GM23248 (cell line): ENCODE measurements at regions not wholly inside any gene's neighbourhood (a gene's known extent, or its start where the extent isn't known, plus 50 kb on each side); places are given as distances from the start of the nearest gene placed in this dataset.

ENCODE experiments used
- DNase-seq: peaks from one replicate; pipeline ENCODE4 v3.0.0-alpha.2; 2015
- H2AFZ ChIP-seq: fragments of 200-600 bp; sonication (generic); 2 replicates; pipeline ENCODE4 v1.6.1; 2016; ENCODE audit warnings: antibody characterized with exemption
- H3F3A ChIP-seq: fragments of 200-600 bp; sonication (generic); 2 replicates; pipeline ENCODE4 v1.6.1; 2016; ENCODE audit warnings: mild to moderate bottlenecking, antibody characterized with exemption, mixed run types; ENCODE audit not compliant: insufficient read depth
- H3K27ac ChIP-seq: fragments of 200-600 bp; sonication (generic); 2 replicates; pipeline ENCODE4 v1.5.1; 2016; ENCODE audit warnings: mild to moderate bottlenecking
- H3K27me3 ChIP-seq: fragments of 200-600 bp; sonication (generic); replicated peaks from 2 replicates; pipeline ENCODE4 v1.6.1; 2016; ENCODE audit warnings: mild to moderate bottlenecking; ENCODE audit not compliant: insufficient read depth
- H3K36me3 ChIP-seq: fragments of 200-600 bp; sonication (generic); 2 replicates; pipeline ENCODE4 v1.6.1; 2016; ENCODE audit warnings: low read depth, mild to moderate bottlenecking
- H3K4me1 ChIP-seq: fragments of 200-600 bp; sonication (generic); 2 replicates; pipeline ENCODE4 v1.6.1; 2016; ENCODE audit warnings: mild to moderate bottlenecking; ENCODE audit not compliant: insufficient read depth
- H3K4me2 ChIP-seq: fragments of 200-600 bp; sonication (generic); one replicate; pipeline ENCODE4 v1.6.1; 2016; ENCODE audit warnings: mild to moderate bottlenecking; ENCODE audit not compliant: unreplicated experiment
- H3K4me3 ChIP-seq: fragments of 200-600 bp; sonication (generic); 2 replicates; pipeline ENCODE4 v1.5.1; 2016; ENCODE audit warnings: mild to moderate bottlenecking
- H3K79me2 ChIP-seq: fragments of 200-600 bp; sonication (generic); 2 replicates; pipeline ENCODE4 v1.6.1; 2016; ENCODE audit warnings: mild to moderate bottlenecking; ENCODE audit not compliant: insufficient read depth
- H3K9ac ChIP-seq: fragments of 200-600 bp; sonication (generic); 2 replicates; pipeline ENCODE4 v1.6.1; 2016; ENCODE audit warnings: mild to moderate bottlenecking
- H3K9me2 ChIP-seq: fragments of 200-600 bp; sonication (generic); 2 replicates; pipeline ENCODE4 v1.6.1; 2016; ENCODE audit warnings: mixed run types, mild to moderate bottlenecking, moderate library complexity; ENCODE audit not compliant: insufficient read depth
- H3K9me3 ChIP-seq: fragments of 200-600 bp; sonication (generic); one replicate; pipeline ENCODE4 v1.6.1; 2017; ENCODE audit warnings: low read depth
- H4K20me1 ChIP-seq: fragments of 200-600 bp; sonication (generic); 2 replicates; pipeline ENCODE4 v1.6.0; 2016; ENCODE audit not compliant: insufficient read depth
- EZH2 ChIP-seq: fragments of 200-600 bp; sonication (generic); IDR thresholded peaks from 2 replicates; pipeline ENCODE4 v1.6.1; 2018; ENCODE audit warnings: antibody characterized with exemption, mild to moderate bottlenecking; ENCODE audit not compliant: insufficient read depth, poor library complexity, severe bottlenecking
- EZH2phosphoT487 ChIP-seq: fragments of 200-600 bp; sonication (generic); IDR thresholded peaks from 2 replicates; pipeline ENCODE4 v1.6.1; 2018; ENCODE audit warnings: antibody characterized with exemption, moderate library complexity, mild to moderate bottlenecking, low read depth; ENCODE audit not compliant: insufficient read depth
- whole genome bisulfite sequencing, 2 experiments: methylation state at CpG; one replicate each; pipeline ENCODE4 v1.1.6; 2015 to 2017; ENCODE audit warnings: low lambda C conversion rate in 2 of 2, low coverage in 1 of 2; ENCODE audit errors: missing lambda C conversion rate in 2 of 2; 5-methylcytosine and 5-hydroxymethylcytosine counted together
- in situ Hi-C: fragments of 300-500 bp; cut with MboI; formaldehyde crosslinking; loops from 2 replicates; pipeline ENCODE4 v1.15.0; 2020

DNA sequence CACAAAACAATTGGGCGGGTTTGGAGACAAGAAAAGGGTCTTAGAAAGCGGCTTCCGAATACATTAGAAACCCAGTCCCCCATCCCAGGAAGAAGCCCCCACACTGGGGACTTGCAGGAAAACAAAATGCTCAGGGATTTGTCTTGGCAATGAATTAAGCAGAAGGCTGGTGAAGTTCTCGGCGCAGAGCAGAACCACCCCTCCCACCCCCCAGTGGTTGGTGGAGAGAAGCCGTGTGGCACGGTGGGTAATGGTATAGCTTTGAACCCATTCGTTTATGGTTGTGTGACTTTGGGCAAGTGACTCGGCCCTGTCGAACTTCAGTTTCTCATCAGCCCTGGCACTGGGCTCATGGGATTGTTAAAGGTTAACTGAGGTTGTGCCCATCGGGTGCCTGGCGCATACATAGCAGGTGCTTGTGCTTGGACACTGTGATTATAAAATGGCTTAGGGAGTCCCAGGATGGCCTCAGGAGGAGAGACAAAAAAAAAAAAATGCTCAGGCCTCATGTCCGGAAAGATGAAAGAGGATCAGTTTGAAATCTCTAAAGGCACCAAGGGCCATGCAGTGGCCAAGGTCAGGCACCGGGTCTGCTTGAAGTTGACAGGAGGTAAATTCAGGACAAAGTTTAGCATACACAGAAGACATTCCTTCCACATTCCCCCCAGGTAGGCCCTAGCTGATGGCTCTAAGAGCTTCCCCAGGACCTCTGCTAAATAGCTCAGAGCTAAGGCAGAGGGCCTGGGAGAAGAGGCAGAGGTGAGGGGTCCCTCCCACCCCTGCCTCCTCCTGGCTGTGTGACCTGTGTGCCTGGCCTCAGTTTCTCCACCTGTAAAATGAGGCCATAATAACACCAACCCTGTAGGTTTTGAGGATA lies 120.1 kb upstream of the PTPN1 start:
- Histone ChIP-seq H2AFZ (no peak overlapping the region), H3K79me2 (no peaks in the 10 kb centered on the region), H4K20me1 (no peaks in the 10 kb centered on the region), H3K27me3 (no peaks in the 10 kb centered on the region), H3K27ac (no peak overlapping the region), H3K4me1 (no peaks in the 10 kb centered on the region), H3K9me2 (no peaks in the 10 kb centered on the region), H3F3A (no peaks in the 10 kb centered on the region), H3K4me3 (no peak overlapping the region), H3K36me3 (no peaks in the 10 kb centered on the region), H3K9me3 (no peaks in the 10 kb centered on the region), H3K4me2 (no peak overlapping the region), H3K9ac (no peak overlapping the region)
- no peak for TF ChIP-seq EZH2phosphoT487
- TF ChIP-seq EZH2: no peak
- 80 to 86% methylated on average over 14 of the region's 14 CpGs for WGBS, 2 experiments
- no peak for DNase-seq
- in situ Hi-C loops: no loop called here

DNA sequence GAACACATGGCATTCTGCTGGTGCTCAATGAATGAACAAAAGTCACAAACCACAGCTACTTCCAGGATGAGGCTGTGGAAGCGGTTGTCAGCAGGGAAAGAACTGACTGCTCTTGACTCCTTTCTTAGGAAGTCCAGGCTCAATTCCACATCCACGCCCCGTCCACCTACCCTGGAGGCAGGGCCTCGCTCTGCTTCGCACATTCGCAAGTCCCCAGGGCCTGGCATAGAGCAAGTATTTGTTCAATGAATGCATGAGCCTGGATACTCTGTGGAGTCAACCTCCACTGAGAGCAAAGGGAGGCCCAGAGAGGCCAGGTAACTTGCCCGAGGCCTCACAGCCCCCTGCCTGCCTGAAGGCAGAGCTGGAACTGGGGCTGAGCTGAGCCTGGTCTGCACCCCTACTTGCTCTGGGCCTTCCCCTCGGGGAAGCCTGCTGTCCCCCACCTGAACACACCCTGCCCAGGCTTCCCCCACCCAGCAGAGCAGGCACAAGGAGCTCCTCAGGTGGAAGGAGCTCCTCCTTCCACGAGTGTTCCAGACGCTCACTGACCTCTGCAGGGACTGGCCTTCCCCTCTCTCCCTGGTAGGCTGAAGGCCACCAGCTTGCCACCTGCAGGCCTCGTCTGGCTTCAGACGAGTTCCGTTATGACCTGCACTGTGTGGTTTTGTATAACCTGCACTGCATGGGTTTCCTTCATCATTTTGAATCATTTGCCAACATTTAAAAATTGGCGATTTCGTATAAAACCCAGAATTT lies 119.3 kb upstream of the PTPN1 start:
- in situ Hi-C loops: no loop called here

DNA sequence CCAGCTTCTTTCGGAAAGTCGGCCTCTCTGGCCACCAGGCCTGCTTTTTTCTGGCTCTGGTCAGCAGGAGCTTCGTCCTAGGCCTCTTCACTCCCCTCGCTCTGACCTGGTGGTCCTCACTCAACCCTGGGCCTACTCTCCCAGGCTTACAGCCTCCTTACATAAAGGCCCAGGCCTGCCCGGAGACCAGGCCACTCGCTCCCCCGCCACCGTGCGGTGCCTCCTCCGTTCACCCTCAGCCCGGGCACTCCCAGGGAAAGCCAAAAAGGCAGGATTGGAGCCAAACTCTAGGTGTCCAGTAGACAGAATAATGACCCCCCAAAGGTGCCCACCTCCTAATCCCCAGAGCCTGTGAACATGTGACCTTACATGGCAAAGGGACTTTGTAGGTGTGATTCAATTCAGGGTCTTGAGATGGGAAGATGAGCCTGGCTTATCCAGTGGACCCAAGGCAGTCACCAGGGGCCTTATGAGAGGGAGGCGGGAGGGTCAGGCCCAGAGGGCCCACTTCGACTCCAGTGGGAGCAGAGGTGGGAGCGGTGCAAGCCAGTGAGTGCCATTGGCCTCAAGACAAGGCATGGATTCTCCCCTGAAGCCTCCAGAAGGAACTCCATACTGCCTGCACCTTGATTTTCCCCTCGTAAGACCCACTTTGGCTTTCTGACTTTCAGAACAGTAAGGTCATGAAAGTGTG lies 118.6 kb upstream of the PTPN1 start:
- Histone ChIP-seq H3K9ac (no peak overlapping the region), H3F3A (no peaks in the 10 kb centered on the region), H3K4me1 (no peaks in the 10 kb centered on the region), H3K9me3 (no peaks in the 10 kb centered on the region), H3K27me3 (no peaks in the 10 kb centered on the region), H2AFZ (no peak overlapping the region), H3K27ac (no peak overlapping the region), H3K9me2 (no peaks in the 10 kb centered on the region), H3K36me3 (no peaks in the 10 kb centered on the region), H3K4me3 (no peak overlapping the region), H3K4me2 (no peak overlapping the region), H3K79me2 (no peaks in the 10 kb centered on the region), H4K20me1 (no peaks in the 10 kb centered on the region)
- no peak for TF ChIP-seq EZH2
- WGBS, 2 experiments: 96 to 97% methylated on average over 15 of the region's 15 CpGs
- no peak for DNase-seq
- in situ Hi-C loops: no loop called here

More for the DNA sequence above, 119.3 kb upstream of the PTPN1 start:
- Histone ChIP-seq H4K20me1 (no peaks in the 10 kb centered on the region), H3K27me3 (no peaks in the 10 kb centered on the region), H3K9ac (no peak overlapping the region), H3K4me3 (no peak overlapping the region), H3K79me2 (no peaks in the 10 kb centered on the region), H3K9me2 (no peaks in the 10 kb centered on the region), H3K9me3 (no peaks in the 10 kb centered on the region), H3K27ac (no peak overlapping the region), H3K4me1 (no peaks in the 10 kb centered on the region), H3K4me2 (no peak overlapping the region), H3F3A (no peaks in the 10 kb centered on the region), H3K36me3 (no peaks in the 10 kb centered on the region), H2AFZ (no peak overlapping the region)
- no peak for DNase-seq
- TF ChIP-seq EZH2: no peak
- no peak for TF ChIP-seq EZH2phosphoT487
- 94 to 99% methylated on average over 15 of the region's 15 CpGs for WGBS, 2 experiments

DNA sequence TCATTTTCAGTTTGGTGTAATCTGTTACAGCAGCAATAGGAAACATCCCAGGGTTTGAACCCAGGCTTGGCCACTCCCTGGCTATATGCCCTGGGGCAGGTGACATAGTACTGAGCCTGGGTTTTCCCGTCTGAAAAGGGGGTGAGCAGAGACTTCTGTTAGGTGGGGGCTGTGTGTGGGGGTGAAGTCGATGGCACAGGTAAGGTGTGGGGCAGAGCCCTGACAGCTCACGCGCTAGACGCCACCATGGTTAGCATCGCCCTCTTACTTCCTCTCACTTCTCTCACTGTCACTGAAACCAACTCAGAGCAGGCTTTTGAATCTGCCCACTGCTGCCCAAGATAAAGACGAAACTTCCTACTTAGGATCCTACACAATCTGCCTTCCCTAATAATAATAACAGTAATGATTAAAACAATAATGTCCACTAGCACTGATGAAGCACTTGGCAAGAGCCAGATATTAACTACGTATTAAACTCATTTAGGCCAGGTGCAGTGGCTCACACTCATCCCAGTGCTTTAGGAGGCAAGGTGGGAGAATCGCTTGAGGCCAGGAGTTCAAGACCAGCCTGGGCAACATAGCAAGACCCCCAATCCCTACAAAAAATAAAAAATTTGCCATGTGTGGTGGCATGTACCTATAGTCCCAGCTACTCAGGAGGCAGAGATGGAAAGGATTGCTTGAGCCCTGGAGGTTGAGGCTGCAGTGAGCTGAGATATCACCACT lies 117.9 kb upstream of the PTPN1 start:
- Histone ChIP-seq H3F3A (no peaks in the 10 kb centered on the region), H3K9ac (no peak overlapping the region), H3K9me3 (no peaks in the 10 kb centered on the region), H3K9me2 (no peaks in the 10 kb centered on the region), H3K27me3 (no peaks in the 10 kb centered on the region), H3K4me2 (no peak overlapping the region), H4K20me1 (no peaks in the 10 kb centered on the region), H3K4me3 (no peak overlapping the region), H3K27ac (no peak overlapping the region), H3K4me1 (no peaks in the 10 kb centered on the region), H3K79me2 (no peaks in the 10 kb centered on the region), H2AFZ (no peak overlapping the region), H3K36me3 (no peaks in the 10 kb centered on the region)
- TF ChIP-seq EZH2phosphoT487 (no peak), EZH2 (no peak)
- DNase-seq: no peak
- in situ Hi-C loops: no loop called here
- 90 to 93% methylated on average over 9 of the region's 9 CpGs for WGBS, 2 experiments
